NCI-H1417 treated with DMSO at 0.1 percent for 48 hours (cell line): ENCODE measurements at regions not wholly inside any gene's neighbourhood (a gene's known extent, or its start where the extent isn't known, plus 50 kb on each side); places are given as distances from the start of the nearest gene placed in this dataset.
"Not testable (repeated sequence)": the region's sequence is repeated elsewhere in the genome, so short reads cannot be mapped to it uniquely, and the experiment has no call there.

Source experiments
- DNase-seq: peaks from one replicate; lab custom pipeline; 2025; lab: John Stamatoyannopoulos, UW

DNA sequence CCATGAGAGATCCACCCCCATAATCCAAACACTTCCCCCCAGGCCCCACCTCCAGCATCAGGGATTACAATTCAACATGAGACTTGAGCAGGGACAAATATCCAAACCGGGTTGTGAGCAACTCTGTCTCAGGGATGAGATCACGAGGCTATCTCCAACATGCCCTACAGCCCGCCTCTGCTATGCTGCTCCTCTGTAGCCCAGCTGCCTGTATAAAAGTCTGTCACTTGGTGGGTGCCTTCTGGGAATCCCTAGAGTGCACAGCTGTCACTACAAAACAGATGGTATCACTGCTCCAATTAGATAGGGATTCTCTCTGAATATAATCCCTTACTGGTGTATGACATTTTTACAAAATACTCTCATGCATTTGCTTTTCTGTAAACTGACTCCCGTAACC, 114.9 kb upstream of the NANOS1 start:
- DNase-seq: no peak

DNA sequence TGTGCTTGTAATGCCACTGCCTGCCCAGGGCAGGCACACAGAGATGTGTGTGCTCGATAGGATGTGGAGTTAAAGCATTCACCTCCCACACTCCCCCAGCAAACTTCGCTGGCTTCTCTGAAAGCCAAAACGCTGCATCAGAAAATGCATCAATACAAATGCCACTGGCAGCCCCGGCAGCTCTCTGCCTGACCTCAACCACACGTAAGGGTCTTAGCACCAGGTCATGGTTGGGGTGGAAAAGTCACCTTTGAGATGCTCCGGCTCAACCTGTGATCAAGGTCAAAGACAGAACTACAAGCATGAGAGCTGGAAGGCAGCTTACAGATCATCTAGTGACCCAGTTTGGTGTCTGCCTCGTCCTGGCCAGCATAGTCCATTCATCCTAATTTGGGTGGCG, 114.4 kb upstream of the NANOS1 start:
- no peak for DNase-seq

DNA sequence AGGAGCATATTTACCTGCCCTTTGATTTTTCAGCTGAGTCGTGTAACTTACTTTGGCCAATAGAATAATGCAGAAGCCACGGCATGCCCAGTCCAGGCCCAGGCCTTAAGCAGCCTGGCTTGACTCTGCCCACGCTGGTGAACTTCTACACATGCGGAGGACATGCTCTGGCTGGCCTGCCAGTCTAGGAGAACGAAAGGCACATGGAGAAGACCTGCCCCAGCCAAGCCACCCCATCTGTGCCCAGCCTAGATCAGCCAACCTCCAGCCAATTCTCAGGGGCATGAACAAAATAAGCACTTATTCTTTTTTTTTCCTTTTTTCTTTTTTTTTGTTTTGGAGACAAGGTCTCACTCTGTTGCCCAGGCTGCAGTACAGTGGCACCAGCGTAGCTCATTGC, 112.7 kb upstream of the NANOS1 start:
- no peak for DNase-seq

DNA sequence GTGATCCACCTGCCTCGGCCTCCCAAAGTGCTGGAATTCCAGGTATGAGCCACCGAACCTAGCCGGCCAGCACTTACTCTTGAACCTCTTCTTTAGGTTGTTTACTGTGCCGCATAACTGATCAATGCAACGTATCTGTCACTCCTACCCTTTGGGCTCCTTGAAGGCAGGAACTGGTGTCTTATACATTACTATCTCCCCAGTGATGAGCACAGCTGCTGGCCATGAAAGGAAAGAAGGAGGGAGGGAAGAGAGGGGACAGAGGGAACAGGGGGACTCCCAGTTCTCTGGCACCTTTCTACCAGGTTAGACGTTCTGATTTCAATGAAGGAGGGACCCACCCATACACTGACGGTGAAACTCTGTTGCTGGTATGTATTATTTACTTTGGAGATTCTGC, 111.8 kb upstream of the NANOS1 start:
- no peak for DNase-seq

- DNase-seq: no peak
These were observed 111.4 kb upstream of the NANOS1 start for GRCh38 chr10:118918116-118918515.

- DNase-seq: no peak
These were observed 110.9 kb upstream of the NANOS1 start for GRCh38 chr10:118918587-118918986.

DNA sequence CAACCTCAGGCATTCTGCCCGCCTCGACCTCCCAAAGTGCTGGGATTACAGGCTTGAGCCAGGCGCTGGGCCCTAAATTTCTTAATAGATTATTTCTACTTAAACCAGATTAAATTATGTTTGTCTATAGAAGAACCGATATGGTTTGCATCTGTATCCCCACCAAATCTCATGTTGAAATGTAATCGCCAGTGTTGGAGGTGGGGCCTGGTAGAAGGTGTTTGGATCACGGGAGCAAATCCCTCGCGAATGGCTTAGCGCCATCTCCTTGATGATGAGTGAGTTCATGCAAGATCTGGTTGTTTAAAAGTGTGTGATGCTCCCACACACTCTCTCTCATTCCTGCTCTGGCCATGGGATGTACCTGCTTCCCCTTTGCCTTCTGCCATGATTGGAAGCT, 109.3 kb upstream of the NANOS1 start:
- DNase-seq: no peak

GRCh38 chr10:118922226-118922625, 107.3 kb upstream of the NANOS1 start:
- DNase-seq: no peak

DNA sequence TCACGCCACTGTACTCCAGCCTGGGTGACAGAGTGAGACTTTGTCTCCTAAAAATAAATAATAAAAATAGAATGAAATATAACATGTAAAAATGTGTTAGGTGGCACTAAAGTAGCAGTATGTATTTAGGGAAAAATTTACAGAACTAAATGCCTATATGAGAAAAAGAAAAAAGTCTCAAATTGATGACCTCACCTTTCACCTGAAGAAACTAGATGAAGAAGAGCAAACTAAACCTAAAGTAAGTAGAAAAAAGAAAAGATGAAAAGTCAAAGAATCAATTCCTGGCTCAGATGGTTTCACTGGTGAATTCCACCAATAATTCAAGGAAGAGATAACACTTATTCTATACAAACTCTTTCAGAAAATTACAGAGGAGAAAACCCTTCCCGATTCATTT, 106.5 kb upstream of the NANOS1 start:
- DNase-seq: no peak

DNA sequence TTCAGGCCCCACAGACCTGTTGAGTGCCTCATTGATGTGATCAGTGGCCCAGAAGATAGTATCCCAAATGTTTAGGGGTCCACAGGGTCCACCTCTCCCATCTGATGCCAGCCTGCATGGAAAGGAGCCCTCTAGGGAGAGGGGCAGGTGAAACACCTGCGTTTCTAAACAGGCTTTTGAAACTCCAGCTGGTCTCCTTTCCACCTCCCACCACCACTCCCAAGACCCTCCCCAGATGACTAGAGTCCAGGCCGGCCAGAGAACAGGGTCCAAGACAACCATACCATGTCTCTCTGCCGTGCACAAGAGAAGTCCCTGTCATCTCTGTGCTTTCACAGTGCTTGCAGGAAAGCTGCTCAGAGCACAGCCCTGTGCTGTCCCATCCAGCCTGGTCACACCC, 105.0 kb upstream of the NANOS1 start:
- DNase-seq: no peak

- no peak for DNase-seq
These were observed 104.0 kb upstream of the NANOS1 start for GRCh38 chr10:118925404-118926071.

DNA sequence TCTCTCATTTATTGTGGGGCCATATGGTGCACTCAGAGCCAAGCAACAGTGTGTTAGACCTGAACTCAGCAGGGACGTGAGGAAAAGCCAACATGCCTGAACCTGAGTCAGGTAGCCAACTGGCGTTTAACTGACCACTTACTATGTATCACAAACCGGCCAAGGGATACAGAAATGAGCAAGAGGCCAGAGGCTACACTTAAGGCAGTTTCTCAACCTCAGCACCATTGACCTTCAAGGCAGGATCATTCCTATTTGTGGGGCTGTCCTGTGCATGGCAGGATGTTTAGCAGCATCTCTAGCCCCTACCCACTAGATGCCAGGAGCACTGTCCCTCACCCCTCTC, 103.5 kb upstream of the NANOS1 start:
- DNase-seq: no peak

GRCh38 chr10:118926441-118926840, 103.1 kb upstream of the NANOS1 start:
- DNase-seq: no peak

DNA sequence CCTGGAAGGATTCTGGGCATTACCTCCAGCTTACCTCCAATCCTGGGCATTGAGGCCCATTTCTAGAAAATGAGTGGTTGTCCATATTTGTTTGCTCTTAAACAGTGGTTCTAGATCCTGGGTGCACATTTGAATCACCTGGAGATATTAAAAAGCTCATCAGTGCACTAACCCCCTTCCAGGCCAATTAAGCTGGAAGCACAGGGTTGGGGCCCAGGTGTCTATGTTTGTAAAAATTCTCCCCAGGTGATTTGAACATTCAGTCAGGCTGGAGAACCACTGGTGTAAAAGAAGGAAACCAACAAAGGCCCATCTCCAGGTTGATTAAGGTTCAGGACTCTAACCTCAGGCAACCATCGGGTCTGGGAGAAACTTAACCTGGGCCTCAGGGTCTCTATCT, 102.6 kb upstream of the NANOS1 start:
- no peak for DNase-seq

DNA sequence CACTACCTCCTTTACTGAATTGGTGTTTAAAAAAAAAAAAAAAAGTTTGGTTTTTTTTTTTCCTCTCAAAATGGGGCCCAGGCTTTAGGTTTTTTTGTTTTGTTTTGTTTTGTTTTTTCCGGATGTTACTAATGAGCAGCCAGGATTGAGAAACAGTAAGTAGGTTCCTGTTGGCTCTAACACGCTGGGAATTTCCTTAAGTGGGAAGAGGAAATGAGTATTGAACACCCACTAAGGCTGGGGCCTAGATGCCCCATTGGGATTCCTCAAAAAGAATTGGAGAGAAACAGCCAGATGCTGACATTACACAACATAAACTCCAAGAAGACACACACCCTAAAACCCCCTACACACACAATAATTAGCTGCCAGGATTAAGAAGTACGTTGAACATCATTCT, 102.2 kb upstream of the NANOS1 start:
- no peak for DNase-seq

DNA sequence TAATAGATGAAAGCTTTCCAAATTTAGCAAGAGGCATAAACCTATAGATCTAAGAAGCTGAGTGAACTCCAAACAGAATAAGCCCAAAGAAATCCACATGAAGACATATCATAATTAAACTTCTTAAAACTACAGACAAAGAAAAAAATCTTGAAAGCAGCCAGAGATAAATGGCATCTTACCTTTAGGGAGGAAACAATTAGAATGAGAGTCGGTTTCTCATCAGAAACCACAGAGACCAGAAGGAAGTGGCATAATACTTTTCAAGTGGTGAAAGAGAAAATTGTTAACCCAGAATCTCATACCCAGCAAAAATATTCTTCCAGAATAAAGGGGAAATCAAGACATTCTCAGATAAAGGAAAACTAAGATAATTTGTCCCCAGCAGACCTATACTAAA, 98.9 kb upstream of the NANOS1 start:
- DNase-seq: no peak

- DNase-seq: no peak
These were observed 98.1 kb upstream of the NANOS1 start for GRCh38 chr10:118931436-118931835.

DNA sequence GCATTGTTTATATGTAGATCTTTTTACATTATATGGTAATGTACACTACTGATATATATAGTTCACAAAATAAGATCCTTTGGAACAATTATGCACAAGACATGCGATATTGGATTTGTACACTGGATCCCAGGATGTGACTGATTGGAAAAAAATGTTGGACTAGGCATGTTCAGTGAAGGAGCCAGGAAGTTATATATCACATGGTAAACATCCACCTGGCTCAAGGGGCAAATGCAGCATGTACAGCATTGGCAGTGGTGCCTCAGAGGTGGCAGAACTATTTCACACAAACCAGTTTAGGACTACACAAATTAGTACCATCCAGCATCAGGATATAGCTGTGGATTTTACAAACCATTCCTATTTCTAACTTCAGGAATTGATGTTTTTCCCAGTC, 97.4 kb upstream of the NANOS1 start:
- DNase-seq: not testable (repeated sequence)

- no peak for DNase-seq
These were observed 92.3 kb upstream of the NANOS1 start for GRCh38 chr10:118937226-118937625.

DNA sequence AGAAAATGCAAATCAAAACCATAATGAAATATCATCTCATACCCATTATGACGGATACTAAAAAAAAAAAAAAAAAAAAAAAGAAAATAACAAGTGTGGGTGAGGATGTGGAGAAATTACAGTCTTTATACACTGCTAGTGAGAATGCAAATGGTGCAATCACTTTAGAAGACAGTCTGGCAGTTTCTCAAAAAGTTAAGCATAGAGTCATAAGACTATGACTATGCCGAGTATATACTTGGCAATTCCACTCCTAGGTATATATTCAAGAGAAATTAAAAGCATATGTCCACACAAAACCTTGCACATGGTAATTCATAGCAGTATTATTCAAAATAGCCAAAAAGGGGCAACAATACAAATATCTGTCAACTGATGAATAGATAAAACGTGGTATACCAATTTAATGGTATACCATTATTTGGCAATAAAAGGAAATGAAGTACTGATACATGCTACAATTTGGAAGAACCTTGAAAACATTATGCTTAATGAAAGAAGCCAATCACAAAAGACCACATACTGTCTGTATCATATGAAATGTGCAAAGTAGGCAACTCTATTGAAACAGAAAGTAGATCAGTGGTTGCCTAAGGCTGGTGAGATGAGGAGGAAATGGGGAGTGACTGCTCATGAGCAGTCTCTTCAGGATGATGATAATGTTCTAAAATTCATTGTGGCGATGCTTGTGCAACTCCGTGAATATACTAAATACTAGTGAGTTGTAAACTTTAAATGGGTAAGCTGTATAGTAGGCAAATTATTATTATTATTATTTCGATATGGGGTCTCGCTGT, 90.1 kb upstream of the NANOS1 start:
- no peak for DNase-seq

GRCh38 chr10:118940386-118940785, 89.1 kb upstream of the NANOS1 start:
- DNase-seq: no peak

DNA sequence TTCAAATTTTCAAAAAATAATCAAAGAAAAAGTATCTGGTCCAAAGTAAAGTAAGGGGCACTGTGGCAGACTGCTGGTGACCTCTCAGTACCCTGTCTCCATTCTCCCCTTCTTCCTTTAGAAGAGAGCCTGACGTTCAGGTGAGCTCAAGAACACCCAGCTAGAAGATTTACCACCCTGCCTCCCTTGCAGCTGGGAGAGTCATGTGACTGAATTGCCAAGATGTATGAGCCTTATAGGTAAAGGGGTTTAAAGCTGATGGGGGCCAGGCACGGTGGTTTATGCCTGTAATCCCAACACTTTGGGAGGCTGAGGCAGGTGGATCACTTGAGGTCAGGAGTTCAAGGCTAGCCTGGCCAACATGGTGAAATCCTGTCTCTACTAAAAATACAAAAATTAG, 86.3 kb upstream of the NANOS1 start:
- DNase-seq: no peak

DNA sequence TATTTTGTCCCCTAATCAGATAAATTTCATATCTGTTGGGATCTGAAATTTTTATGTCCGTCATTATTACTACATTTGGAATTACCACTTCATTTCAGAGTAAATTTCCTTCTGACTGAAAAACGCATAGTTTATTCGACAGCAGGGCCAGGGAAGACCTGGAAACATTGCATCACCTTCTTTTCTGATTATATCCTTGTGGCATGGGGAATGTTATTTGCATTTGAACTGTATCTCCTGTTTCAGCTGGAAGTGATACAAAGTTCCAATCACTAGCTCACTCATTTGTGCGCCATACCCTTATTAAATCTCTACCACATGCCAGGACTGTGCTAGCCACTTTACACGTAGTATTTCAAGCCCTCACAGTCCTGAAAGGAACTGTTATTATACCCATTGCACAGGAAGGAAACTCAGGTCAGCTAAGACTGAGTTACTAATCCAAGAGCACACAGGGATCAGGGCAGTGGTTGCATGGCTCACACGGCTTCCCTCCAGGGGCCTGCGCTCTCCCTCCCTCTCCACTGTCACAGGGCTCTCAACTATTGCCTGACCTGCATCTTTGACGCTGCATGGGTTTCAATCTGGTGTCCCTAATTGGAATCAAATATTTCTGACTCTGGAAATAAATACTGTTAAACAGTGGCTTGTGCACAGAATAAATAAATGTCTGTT, 84.4 kb upstream of the NANOS1 start:
- no peak for DNase-seq
